ENCODE measurements at regions not wholly inside any gene's neighbourhood (a gene's known extent, or its start where the extent isn't known, plus 50 kb on each side); places are given as distances from the start of the nearest gene placed in this dataset.

- TF ChIP-seq CTCF (conservative IDR thresholded peaks at IDR 0.05 in 1 of 2, IDR thresholded peaks at IDR 0.05 in 1 of 2; ENCODE audit: extremely low read depth in 1 of 2, insufficient read depth in 1 of 2, low read depth in 1 of 2, low read length in 2 of 2) (no peak), EZH2 (IDR thresholded peaks at IDR 0.05; ENCODE audit: borderline replicate concordance, low read length) (no peak)
Observed at GRCh38 chr15:47410247-47410646, 307.1 kb upstream of the SEMA6D start.
